ENCODE measurements at regions not wholly inside any gene's neighbourhood (a gene's known extent, or its start where the extent isn't known, plus 50 kb on each side); places are given as distances from the start of the nearest gene placed in this dataset.

DNA sequence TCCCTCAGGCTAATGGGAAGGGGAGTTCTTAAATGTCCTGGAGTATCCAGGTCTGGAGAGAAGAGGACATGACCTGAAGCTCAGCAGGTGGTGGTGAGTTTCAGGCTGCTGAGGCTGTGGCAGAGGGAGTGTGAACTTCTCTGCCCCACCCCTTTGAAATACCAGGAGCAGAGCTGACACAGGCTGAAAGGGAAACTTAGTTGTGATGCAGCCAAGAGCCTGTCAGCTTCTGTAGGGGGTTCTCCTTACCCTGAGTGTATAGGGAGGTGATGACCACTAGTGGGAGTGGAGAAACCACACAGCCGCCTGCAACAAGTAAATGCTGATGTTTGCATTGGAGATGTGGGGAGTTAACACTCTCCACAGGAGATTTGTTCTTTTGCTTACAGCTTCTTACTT lies 152.3 kb downstream of the FCRL5 start:
- Histone ChIP-seq H3K4me1 (no peaks in the 10 kb centered on the region), H2AFZ (no peak overlapping the region), H3K36me3 (ENCODE audit: control insufficient read depth, insufficient read depth, low read length) (no peaks in the 10 kb centered on the region), H3K9me3 (ENCODE audit: control insufficient read depth, low read length) (no peaks in the 10 kb centered on the region), H3K27me3 (ENCODE audit: control insufficient read depth, insufficient read depth, low read length) (peaks cover 3% of the 10 kb centered on the region), H3K4me2 (ENCODE audit: low read length) (no peak overlapping the region), H3K27ac (no peak overlapping the region), H3K4me3 (ENCODE audit: low read depth, low read length) (no peak overlapping the region), H3K79me2 (no peaks in the 10 kb centered on the region), H3K9ac (no peak overlapping the region)
- TF ChIP-seq, protein P1, sequence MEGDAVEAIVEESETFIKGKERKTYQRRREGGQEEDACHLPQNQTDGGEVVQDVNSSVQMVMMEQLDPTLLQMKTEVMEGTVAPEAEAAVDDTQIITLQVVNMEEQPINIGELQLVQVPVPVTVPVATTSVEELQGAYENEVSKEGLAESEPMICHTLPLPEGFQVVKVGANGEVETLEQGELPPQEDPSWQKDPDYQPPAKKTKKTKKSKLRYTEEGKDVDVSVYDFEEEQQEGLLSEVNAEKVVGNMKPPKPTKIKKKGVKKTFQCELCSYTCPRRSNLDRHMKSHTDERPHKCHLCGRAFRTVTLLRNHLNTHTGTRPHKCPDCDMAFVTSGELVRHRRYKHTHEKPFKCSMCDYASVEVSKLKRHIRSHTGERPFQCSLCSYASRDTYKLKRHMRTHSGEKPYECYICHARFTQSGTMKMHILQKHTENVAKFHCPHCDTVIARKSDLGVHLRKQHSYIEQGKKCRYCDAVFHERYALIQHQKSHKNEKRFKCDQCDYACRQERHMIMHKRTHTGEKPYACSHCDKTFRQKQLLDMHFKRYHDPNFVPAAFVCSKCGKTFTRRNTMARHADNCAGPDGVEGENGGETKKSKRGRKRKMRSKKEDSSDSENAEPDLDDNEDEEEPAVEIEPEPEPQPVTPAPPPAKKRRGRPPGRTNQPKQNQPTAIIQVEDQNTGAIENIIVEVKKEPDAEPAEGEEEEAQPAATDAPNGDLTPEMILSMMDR (IDR thresholded peaks at IDR 0.05): no peak

DNA sequence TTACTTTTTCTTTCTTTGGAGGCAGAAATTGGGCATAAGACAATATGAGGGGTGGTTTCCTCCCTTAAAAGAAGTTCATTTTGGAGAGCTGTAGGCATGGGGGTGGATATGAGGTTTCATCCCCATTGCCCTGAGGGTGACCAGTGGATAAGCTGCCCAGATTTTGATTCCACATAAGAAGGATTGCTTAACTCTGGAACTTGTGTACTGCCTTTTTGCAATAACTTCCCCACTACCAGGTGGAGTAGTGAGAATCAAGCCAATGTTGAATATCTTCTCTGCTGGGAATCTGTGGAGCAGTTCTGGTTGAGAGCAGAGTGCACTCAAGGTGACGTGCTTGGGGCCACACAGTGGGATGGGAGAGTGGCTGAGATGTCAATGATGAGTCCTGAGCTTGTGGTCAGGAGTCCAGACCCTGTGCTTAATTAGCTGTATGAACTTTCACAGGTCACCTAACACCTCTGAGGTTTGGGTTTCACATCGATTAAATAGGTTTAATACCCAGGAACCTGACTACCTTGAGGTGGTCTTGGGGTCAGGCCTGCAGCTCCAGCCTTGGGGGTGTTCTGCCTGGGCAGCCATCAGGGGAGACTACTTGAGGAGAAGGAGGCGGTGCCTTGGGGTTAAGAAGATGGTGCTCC lies 152.9 kb downstream of the FCRL5 start:
- Histone ChIP-seq H3K27me3 (ENCODE audit: control insufficient read depth, insufficient read depth, low read length) (peaks cover 3% of the 10 kb centered on the region), H3K79me2 (no peaks in the 10 kb centered on the region), H2AFZ (no peak overlapping the region), H3K9me3 (ENCODE audit: control insufficient read depth, low read length) (no peaks in the 10 kb centered on the region), H3K36me3 (ENCODE audit: control insufficient read depth, insufficient read depth, low read length) (no peaks in the 10 kb centered on the region), H3K9ac (no peak overlapping the region), H3K4me2 (ENCODE audit: low read length) (no peak overlapping the region), H3K4me3 (ENCODE audit: low read depth, low read length) (no peak overlapping the region), H3K4me1 (no peaks in the 10 kb centered on the region), H3K27ac (no peak overlapping the region)
- TF ChIP-seq, protein P1 (IDR thresholded peaks at IDR 0.05): no peak

DNA sequence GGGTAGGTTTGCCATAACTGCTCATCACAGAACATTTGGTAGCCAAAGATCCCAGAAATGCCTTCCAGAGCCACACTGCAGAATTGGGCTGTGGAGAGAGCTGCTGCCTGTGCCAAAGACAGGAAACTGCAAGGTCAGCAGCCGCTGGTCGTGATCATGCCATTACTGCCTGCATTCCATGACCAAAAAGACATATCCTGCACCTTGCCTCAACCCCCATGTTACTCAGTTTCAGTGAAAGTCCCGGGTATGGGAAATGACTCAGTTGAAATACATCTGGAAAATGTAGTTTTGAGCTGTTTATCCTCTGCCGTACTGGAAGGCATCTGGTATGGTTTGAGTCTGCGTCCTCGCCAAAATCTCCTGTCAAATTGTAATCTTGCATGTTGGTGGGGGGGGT lies 161.7 kb downstream of the FCRL5 start:
- Histone ChIP-seq H3K4me2 (ENCODE audit: low read length) (no peak overlapping the region), H3K27ac (no peak overlapping the region), H3K9ac (no peak overlapping the region), H2AFZ (no peak overlapping the region), H3K27me3 (ENCODE audit: control insufficient read depth, insufficient read depth, low read length) (no peaks in the 10 kb centered on the region), H3K79me2 (no peaks in the 10 kb centered on the region), H3K4me3 (ENCODE audit: low read depth, low read length) (no peak overlapping the region), H3K4me1 (no peaks in the 10 kb centered on the region), H3K36me3 (ENCODE audit: control insufficient read depth, insufficient read depth, low read length) (no peaks in the 10 kb centered on the region), H3K9me3 (ENCODE audit: control insufficient read depth, low read length) (no peaks in the 10 kb centered on the region)
- TF ChIP-seq, protein P1 (IDR thresholded peaks at IDR 0.05): no peak

DNA sequence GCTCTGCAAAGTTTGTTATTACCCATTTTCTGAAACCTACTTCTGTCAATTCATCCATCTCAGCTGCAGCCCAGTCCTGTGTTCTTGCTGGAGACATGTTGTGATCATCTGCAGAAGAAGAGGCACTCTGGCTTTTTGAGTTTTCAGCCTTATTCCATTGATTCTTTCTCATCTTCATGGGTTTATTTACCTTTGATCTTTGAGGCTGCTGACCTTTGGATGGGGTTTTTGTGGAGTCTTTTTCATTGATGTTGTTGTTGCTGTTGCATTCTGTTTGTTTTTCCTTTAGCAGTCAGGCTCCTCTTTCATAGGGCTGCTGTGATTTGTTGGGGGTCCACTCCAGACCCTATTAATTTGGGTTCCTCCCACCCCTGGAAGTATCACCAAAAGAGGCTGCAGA lies 164.3 kb downstream of the FCRL5 start:
- Histone ChIP-seq H3K27ac (no peak overlapping the region), H3K9ac (no peak overlapping the region), H3K36me3 (ENCODE audit: control insufficient read depth, insufficient read depth, low read length) (no peaks in the 10 kb centered on the region), H3K79me2 (no peaks in the 10 kb centered on the region), H3K27me3 (ENCODE audit: control insufficient read depth, insufficient read depth, low read length) (no peaks in the 10 kb centered on the region), H3K9me3 (ENCODE audit: control insufficient read depth, low read length) (no peaks in the 10 kb centered on the region), H3K4me3 (ENCODE audit: low read depth, low read length) (no peak overlapping the region), H3K4me2 (ENCODE audit: low read length) (no peak overlapping the region), H2AFZ (no peak overlapping the region), H3K4me1 (no peaks in the 10 kb centered on the region)
- TF ChIP-seq, protein P1 (IDR thresholded peaks at IDR 0.05): no peak

DNA sequence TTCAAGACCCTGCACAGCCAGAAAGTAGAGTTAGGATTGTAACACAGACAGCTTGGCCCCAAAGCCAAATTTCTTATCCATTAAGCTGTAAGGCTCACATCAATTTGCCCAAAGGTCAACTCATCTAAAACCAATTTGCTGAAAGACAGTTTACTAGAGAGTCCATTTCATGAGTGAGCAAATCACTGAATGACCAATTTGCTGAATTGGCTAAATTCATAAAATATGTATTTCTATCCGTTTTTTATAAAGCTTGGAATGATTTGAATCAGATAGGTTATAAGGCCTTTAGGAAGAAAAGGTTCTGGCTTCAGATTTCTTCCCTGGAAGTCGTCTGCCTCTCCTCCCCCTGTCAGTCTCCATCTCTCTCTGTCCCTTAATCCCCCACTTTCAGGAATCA lies 168.1 kb downstream of the FCRL5 start:
- Histone ChIP-seq H3K9me3 (ENCODE audit: control insufficient read depth, low read length) (no peaks in the 10 kb centered on the region), H2AFZ (no peak overlapping the region), H3K36me3 (ENCODE audit: control insufficient read depth, insufficient read depth, low read length) (no peaks in the 10 kb centered on the region), H3K27ac (no peak overlapping the region), H3K79me2 (no peaks in the 10 kb centered on the region), H3K4me3 (ENCODE audit: low read depth, low read length) (no peak overlapping the region), H3K4me1 (no peaks in the 10 kb centered on the region), H3K27me3 (ENCODE audit: control insufficient read depth, insufficient read depth, low read length) (no peaks in the 10 kb centered on the region), H3K9ac (no peak overlapping the region), H3K4me2 (ENCODE audit: low read length) (no peak overlapping the region)
- TF ChIP-seq, protein P1 (IDR thresholded peaks at IDR 0.05): no peak

All from parathyroid adenoma (tissue), 2 donors.